MCF 10A (cell line): ENCODE measurements at regions not wholly inside any gene's neighbourhood (a gene's known extent, or its start where the extent isn't known, plus 50 kb on each side); places are given as distances from the start of the nearest gene placed in this dataset.

Source experiments
- BruUV-seq: library from RNA; stranded (reverse); fragments of 400-500 nt; replicated peaks from 2 replicates; lab custom pipeline; 2021; lab: Mats Ljungman, UMichigan
- CTCF ChIA-PET: fragments of 300-600 bp; sonication (Branson Sonifier 250); formaldehyde crosslinking; extraction: SDS; loops from one replicate; lab custom pipeline; 2021; ENCODE audit warnings: antibody characterized with exemption, inconsistent platforms; lab: Yijun Ruan, JAX
- POLR2A ChIA-PET: fragments of 300-600, 350-650 bp; sonication (Branson Sonifier 250); formaldehyde crosslinking; extraction: SDS; loops from one replicate; lab custom pipeline; 2020; ENCODE audit warnings: antibody characterized with exemption, inconsistent platforms; lab: Yijun Ruan, JAX
- DNase-seq: peaks from one replicate; pipeline ENCODE4 v3.0.0-alpha.2; 2018; ENCODE audit not compliant: unreplicated experiment
- H3K27ac Mint-ChIP-seq: one replicate; pipeline ENCODE4 v1.8.0; 2022; ENCODE audit warnings: mild to moderate bottlenecking, low read depth, mixed read lengths; ENCODE audit not compliant: unreplicated experiment
- H3K27me3 Mint-ChIP-seq: one replicate; pipeline ENCODE4 v1.8.0; 2022; ENCODE audit warnings: mixed read lengths; ENCODE audit not compliant: insufficient read depth, unreplicated experiment
- H3K36me3 Mint-ChIP-seq: one replicate; pipeline ENCODE4 v1.8.0; 2022; ENCODE audit warnings: mild to moderate bottlenecking, moderate library complexity, mixed read lengths; ENCODE audit not compliant: insufficient read depth, unreplicated experiment
- H3K4me1 Mint-ChIP-seq: one replicate; pipeline ENCODE4 v1.8.0; 2022; ENCODE audit warnings: mixed read lengths; ENCODE audit not compliant: insufficient read depth, unreplicated experiment
- H3K4me3 Mint-ChIP-seq: one replicate; pipeline ENCODE4 v1.8.0; 2022; ENCODE audit warnings: mild to moderate bottlenecking, moderate library complexity, mixed read lengths; ENCODE audit not compliant: unreplicated experiment
- H3K9me3 Mint-ChIP-seq: one replicate; pipeline ENCODE4 v1.8.0; 2022; ENCODE audit warnings: mixed read lengths; ENCODE audit not compliant: unreplicated experiment
- intact Hi-C: fragments of 100-400 bp; cut with micrococcal nuclease; formaldehyde crosslinking; loops from 2 replicates; pipeline ENCODE4 v1.14.1; 2022
- TF ChIP-seq, protein P1 (sequence below): fragments of 200-600 bp; IDR thresholded peaks from one replicate; pipeline ENCODE4 v1.8.0; 2022; ENCODE audit warnings: antibody characterized with exemption, mild to moderate bottlenecking; ENCODE audit not compliant: unreplicated experiment

GRCh38 chr10:55013318-55013717 lies 212.3 kb upstream of the PCDH15 start:
- CTCF ChIA-PET = no interaction called here
- POLR2A ChIA-PET = no interaction called here
- H3K36me3 Mint-ChIP-seq = no peaks in the 10 kb centered on the region
- H3K9me3 Mint-ChIP-seq = no peaks in the 10 kb centered on the region
- no peak overlapping the region for H3K27ac Mint-ChIP-seq
- BruUV-seq = no TSS peak
- no peak overlapping the region for H3K4me3 Mint-ChIP-seq
- no peaks in the 10 kb centered on the region for H3K4me1 Mint-ChIP-seq
- TF ChIP-seq, protein P1, sequence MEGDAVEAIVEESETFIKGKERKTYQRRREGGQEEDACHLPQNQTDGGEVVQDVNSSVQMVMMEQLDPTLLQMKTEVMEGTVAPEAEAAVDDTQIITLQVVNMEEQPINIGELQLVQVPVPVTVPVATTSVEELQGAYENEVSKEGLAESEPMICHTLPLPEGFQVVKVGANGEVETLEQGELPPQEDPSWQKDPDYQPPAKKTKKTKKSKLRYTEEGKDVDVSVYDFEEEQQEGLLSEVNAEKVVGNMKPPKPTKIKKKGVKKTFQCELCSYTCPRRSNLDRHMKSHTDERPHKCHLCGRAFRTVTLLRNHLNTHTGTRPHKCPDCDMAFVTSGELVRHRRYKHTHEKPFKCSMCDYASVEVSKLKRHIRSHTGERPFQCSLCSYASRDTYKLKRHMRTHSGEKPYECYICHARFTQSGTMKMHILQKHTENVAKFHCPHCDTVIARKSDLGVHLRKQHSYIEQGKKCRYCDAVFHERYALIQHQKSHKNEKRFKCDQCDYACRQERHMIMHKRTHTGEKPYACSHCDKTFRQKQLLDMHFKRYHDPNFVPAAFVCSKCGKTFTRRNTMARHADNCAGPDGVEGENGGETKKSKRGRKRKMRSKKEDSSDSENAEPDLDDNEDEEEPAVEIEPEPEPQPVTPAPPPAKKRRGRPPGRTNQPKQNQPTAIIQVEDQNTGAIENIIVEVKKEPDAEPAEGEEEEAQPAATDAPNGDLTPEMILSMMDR = no peak
- peaks cover 89% of the 10 kb centered on the region for H3K27me3 Mint-ChIP-seq
- intact Hi-C loops = no loop called here
- DNase-seq = no peak

- BruUV-seq = no TSS peak
- CTCF ChIA-PET = no interaction called here
- intact Hi-C loops = no loop called here
- DNase-seq = no peak
- no peaks in the 10 kb centered on the region for H3K9me3 Mint-ChIP-seq
- TF ChIP-seq, protein P1 = no peak
- no peaks in the 10 kb centered on the region for H3K36me3 Mint-ChIP-seq
- POLR2A ChIA-PET = no interaction called here
- H3K27ac Mint-ChIP-seq = no peak overlapping the region
- H3K27me3 Mint-ChIP-seq = peaks cover 26% of the 10 kb centered on the region
- H3K4me1 Mint-ChIP-seq = no peaks in the 10 kb centered on the region
- no peak overlapping the region for H3K4me3 Mint-ChIP-seq
Observed at GRCh38 chr10:55002420-55002819, 201.4 kb upstream of the PCDH15 start.

- POLR2A ChIA-PET = no interaction called here
- Mint-ChIP-seq H3K4me1 (no peaks in the 10 kb centered on the region), H3K9me3 (no peaks in the 10 kb centered on the region), H3K27ac (no peak overlapping the region), H3K4me3 (no peak overlapping the region), H3K36me3 (no peaks in the 10 kb centered on the region), H3K27me3 (peaks cover 22% of the 10 kb centered on the region)
- no TSS peak for BruUV-seq
- no peak for DNase-seq
- TF ChIP-seq, protein P1 = no peak
- intact Hi-C loops = no loop called here
- CTCF ChIA-PET = interaction anchor here (0.6 kb wide), 1 partner anchor 15 kb away, joined by 3 read pairs; no protein-coding TSS in a partner anchor
Observed at GRCh38 chr10:55001422-55001821, 200.4 kb upstream of the PCDH15 start.

DNA sequence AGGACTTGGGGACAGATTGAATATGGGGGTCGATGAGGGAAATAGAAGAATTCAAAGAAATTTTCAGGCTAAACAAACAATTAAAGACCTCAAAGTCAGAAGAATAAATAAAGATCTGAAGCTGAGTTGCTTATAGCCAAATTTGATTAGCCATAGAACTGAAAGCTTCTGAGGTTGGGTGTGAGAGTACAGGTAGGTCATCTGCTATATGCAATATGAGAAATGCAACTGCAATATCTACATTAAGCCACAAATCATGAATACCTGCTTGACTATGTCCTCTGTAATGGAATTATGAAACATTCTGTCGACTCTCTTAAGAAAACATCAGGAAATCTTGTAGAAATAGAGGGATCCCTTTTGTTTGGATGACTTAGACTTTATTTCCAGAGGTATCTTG lies 192.1 kb upstream of the PCDH15 start:
- BruUV-seq = no TSS peak
- no peak overlapping the region for H3K27ac Mint-ChIP-seq
- H3K27me3 Mint-ChIP-seq = peaks cover 32% of the 10 kb centered on the region
- DNase-seq = no peak
- H3K36me3 Mint-ChIP-seq = no peaks in the 10 kb centered on the region
- H3K9me3 Mint-ChIP-seq = no peaks in the 10 kb centered on the region
- intact Hi-C loops = no loop called here
- POLR2A ChIA-PET = no interaction called here
- CTCF ChIA-PET = no interaction called here
- no peaks in the 10 kb centered on the region for H3K4me1 Mint-ChIP-seq
- no peak overlapping the region for H3K4me3 Mint-ChIP-seq
- TF ChIP-seq, protein P1 = no peak
